Myocyte (in vitro differentiated cells): ENCODE measurements at regions not wholly inside any gene's neighbourhood (a gene's known extent, or its start where the extent isn't known, plus 50 kb on each side); places are given as distances from the start of the nearest gene placed in this dataset.

Experiments used
- DNase-seq: peaks from one replicate; pipeline ENCODE4 v3.0.0-alpha.2; 2012; ENCODE audit warnings: low read depth

DNA sequence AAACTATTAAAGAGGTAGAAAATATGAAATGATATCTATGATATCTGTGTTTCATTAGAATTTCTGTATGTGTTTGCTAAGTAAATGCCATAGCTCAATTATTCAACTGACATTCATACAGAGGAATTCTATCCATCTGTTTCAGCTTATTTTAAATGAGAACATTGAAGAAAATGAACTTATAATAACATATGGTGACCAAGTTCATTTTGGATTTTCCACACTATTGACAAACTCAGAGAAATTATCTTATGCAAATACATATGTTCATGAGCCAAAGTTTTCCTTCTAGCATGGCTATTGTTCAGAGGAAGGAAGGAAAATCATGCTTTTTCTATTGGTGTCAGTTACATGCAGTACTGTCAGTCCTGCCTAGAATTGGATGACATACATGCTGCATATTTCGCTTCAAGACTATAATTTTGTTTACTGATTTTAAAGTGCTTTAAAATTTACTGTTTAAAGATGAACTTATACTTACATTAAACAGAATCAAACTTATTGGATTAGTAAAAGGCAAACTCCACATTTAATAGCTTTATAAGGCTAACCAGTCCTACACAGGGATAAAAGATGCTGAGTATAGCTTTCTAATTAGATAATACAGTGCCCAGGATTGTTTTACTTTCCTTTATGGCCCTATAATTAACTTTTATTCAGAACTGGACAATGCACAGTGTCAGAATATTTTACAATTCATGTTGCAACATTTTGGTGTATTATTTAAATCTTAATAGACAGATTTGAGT is 646.2 kb downstream of the TRAM1L1 start:
- no peak for DNase-seq

DNA sequence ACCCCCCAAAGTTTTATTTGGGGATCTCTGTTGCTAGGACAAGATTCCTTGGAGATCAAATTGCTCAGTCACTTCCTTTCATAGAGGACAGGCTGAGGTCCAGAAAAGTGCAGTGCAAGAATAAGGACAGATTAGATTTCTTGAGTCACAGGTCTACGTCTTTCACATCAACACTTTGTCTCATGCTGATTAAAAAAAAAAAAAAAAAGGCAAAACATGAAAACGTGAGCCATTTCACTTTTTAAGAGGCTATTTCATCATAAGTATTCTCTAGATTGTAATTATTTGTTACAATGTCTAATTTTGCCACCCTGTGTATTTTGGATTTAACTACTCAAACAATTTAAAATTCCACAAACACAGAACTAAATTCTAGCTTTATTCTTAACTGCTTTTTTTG is 647.0 kb downstream of the TRAM1L1 start:
- no peak for DNase-seq

DNA sequence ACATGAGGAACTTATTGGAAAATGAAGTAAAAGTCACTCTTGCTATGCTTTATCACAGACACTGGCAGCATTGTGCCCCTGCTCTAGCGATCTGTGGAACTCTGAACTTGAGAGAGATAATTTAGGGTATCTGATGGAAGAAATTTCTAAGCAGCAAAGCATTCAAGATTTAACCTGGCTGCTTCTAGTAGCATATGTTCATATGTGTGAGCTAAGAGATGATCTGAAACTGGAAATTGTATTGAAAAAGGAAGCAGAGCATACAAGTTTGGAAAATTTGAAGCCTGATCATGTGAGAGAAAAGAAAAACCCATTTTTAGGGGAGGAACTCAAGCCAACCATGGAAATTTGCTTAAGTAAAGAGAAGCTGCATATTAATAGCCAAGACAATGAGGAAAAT is 657.7 kb downstream of the TRAM1L1 start:
- no peak for DNase-seq

DNA sequence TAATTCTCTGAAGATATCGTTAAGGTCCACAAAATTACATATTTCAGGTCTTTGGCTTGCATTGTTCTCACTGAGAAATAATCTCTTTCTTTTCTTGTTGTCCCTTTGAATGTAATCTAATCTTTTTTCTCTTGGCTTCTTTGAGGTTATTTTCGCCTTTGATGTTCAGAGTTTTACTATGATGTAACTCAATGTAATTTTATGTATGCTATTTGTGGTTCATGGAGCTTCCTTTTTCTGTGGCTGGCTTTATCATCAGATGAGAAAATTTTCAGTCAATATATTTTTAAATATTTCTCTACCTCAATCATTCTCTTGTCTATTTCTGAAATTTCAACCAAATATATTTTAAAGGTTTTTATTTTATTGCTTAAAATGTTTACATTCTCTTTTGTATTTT is 672.2 kb downstream of the TRAM1L1 start:
- no peak for DNase-seq

DNA sequence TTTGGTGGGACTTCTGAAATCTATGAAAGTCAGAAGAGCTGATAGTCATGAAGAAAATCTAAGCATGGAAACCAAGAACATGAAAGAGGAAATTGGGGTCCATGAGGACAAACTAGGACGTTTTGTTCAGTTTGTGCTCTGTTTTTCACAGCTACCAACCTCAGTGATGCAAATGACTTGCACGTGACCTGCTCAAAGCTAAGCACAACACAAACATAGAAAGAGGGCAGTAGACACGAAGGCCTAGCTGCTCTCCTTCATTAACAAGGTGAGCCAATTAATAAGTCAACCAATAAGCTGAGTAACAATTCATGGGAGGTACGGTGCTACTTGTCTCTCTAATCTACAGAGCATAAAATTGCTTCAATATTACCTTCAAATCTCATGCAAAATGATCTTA is 684.1 kb downstream of the TRAM1L1 start:
- DNase-seq = no peak

DNA sequence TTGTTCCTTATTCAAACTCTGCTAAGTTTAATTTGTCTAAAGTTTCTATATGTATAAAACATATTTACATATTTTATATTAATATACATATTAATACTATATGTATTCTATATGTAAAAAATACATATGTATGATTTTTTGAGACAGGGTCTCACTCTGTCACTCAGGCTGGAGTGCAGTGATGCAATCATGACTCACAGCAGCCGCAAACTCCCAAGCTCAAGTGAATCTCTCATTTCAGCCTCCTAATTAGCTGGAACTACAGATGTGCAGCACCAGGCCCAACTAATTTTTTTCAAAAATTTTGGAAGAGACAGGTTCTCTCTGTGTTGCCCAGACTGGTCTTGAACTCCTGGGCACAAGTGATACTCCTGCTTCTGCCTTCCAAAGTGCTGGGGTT is 684.9 kb downstream of the TRAM1L1 start:
- DNase-seq = no peak

DNA sequence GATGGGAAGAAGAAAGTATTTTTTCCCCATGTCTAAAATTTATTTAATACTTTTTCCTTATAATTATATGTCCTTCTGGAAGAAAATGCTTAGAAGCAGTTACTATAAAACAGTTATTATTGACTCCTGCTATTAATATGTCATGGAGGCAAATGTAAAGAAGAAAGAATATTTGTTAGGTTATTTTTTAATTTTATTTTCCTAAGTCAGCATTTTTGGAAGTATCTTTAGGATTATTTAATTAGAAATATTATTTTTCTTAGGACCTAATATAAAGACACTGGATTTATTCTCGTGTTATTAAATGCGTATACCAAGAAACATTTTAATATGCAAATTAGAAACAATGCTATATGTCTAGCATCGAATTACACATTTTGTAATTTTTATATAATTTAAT is 687.7 kb downstream of the TRAM1L1 start:
- DNase-seq = no peak

DNA sequence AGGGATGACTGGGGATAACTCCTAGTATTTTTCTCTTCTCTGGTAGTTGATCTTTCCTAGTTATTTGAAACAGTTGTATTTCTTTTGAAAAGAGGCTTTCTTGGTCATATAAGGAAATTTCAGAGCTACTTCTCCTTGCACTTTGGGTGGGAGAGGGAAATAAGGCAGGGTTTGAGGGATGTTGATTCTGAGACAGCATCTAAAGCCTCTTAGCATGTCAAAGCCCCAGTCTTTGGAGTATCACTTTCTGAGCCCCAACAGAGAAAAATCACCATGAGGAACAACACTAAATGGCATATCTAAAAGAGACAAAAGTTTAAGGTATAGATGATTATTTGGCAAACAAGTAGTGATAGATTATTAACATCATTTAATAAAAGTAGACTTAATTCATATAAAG is 688.1 kb downstream of the TRAM1L1 start:
- no peak for DNase-seq

DNA sequence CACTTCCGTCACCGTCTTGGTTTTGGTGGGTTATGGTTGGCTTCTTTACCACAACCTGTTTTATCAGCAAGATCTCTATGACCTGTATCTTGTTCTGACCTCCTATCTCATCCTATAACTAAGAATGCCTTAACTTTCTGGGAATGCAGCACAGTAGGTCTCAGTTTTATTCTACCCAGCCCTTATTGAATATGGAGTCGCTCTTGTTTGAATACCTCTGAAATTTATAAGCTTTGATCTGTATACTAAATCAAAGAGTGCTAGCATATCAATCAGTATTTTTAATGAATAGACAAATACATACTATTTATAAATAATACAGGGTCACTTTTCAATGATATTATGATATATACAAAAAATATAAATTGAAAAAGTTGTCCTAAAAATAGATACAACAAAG is 690.0 kb downstream of the TRAM1L1 start:
- DNase-seq = no peak

DNA sequence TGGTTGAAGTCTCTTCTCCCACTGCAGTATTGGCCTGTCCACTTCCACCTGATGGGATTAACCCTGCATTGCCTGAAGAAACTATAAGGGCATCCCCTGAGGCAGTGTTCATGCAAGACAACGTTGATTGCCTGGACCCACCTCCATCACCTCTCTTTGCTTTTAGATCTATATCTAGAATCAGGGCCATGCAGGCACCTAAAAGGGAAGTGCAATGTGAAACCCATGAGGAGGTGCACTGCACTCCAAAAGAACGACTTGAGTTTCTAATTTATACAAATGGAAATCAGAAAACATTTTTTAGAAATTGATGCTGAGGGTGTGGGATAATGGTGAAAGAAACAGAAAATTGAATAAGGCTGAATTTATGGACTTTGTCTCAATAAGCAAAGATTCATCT is 694.4 kb downstream of the TRAM1L1 start:
- DNase-seq = no peak

DNA sequence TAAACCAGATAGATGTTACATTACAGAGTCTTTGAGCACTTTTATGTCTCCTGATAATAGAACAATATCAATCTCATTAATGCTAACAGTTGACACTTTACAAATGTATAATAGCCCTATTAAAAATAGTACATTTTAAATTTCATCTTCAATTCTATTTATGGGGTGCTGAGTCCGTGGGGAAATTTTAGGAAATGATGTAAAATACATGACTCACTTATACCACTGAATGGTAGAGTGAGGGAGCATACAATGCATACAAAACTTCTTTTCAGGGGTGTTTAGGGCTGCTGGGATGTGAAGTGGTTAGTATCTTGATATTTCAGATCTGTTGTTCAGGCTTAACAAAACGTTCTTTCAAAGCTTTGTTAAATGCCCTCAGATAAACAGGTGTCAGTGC is 696.2 kb downstream of the TRAM1L1 start:
- no peak for DNase-seq

DNA sequence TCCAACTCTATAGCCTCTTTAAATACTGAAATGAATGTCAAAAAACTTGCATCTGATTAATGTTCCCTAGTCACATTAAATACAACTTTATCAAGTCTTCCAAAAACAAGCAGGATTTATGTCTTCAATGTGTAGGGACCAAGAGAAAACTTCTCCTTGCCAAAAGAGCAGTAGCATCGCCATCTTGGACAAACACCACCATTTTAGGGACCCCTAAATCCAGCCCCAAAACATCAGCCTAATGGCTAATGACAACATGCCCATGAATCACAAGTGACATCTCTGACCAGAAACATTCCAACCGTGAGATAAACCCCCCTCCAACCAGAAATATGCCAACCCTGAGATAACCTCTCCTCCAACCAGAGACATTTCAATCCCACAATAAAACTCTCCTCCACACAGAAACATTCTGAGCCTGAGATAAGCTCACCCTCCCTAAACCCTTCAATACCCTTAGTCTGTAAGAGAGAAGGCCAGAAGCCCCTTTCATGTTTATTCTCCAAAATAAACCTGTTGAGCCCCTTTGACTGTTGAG is 697.4 kb downstream of the TRAM1L1 start:
- no peak for DNase-seq

DNA sequence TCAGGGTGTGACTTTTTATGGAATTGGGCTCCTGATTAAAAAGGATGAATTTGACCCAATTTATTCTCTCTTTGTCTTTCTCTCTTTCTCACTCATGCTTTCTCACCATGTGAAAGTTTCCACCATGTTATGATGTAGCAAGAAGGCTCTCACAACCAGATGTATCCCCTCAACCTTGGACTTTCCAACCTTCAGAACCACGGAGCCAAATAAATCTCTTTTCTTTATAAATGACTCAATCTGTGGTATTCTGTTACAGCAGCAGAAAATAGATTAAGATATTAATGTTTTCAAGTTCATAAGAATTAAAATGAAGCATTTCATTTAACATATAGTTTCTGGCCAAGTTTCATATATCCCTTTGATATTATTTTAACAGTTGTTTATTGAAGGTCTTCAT is 698.5 kb downstream of the TRAM1L1 start:
- DNase-seq = no peak

DNA sequence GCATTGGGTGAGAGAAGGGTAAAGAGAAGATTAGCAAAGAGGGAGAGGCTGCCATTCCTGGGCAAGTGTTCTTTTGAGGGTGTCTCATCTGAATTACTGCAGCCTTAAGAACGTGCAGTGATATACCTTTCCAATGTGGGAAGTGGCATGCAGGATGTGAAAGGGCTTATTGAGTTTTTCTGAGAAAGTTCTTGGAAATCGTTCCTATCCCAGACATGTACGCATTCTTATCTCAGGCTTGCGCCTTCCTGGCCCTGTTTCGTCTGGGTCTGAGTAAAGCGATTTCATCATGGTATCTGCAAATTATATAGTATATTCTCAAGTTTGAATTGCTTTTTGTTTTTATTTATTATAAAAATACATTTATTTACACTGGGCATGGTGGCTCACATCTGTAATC is 699.8 kb downstream of the TRAM1L1 start:
- DNase-seq = no peak

DNA sequence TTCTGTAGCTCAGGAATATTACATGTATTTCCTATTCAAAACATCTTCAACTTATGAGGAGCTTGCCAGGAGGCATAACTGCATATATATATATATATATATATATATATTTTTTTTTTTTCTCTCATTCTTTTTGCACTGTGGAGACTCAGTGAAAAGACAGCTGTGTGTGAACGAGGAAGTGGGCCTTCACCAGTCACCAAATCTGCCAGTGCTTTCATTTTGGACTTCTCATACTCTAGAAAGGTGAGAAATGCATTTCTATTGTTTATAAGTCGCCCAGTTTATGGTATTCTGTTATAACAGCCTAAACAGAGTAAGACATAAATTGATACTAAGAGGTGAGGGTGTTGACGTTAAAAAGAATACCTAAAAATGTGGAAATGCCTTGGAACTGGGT is 710.6 kb downstream of the TRAM1L1 start:
- no peak for DNase-seq

DNA sequence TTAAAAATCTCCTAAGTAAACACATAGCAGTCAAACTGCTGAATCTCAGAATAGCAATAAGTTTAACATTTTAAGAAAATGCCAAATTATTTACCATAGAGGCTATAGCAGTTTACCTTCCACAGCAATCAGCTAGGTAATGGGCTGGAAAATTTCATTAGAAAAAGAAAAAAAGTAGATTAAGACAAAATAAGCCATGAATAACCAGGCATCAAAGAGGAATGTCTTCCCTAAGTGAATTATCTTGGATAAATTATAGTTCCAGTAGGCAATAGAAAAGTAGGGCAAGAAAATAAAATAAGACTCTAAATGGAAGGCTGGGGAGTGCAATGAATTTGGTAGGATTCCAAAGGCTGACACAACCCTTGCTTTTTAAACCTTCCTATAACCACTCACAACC is 722.8 kb downstream of the TRAM1L1 start:
- DNase-seq = no peak

DNA sequence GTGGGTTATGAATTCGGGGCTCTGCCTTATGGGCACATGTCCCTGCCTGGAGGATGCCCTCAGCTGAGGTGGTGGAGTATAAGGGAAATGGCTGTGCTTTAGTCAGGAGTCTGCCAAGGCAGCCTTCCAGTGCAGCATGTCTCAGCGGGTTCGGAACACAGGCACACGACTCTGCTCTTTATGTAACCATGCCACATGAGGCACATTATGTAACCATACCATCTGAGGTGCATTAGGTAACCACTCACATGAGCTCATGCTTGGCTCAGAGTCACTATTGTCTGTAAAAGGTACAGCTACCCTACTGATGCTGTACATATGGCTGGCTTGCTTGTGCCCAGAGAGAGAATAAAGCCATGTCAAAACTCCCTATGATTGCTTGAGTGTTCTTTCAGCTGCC is 723.6 kb downstream of the TRAM1L1 start:
- DNase-seq = no peak

DNA sequence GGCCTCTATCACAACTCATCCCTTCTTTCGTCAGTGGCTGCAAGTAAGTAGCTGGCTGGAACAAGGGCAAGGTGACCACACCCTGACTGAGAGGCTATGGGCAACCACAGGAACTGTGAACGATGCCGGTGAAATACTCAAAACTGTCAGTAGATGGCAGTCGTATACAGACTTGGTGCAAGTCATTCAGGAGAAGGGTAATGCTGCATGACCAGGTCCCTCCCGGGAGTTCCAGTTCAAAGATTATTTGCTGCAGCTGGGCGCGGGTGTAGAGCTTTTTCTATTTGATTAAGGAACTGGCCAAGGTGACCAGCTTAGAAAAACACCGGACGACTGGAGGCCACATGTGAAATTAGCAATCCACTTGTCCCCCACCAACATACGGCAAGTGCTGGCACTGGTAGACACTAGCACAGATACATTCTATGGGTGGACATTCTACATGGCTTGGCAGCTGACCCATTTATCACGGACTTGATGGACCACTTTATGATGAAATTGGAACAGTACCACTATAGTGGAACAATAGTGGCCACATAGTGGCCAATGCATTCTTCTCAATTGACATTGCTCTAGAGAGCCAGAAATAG is 726.6 kb downstream of the TRAM1L1 start:
- peak; percentile 3 for DNase-seq

DNA sequence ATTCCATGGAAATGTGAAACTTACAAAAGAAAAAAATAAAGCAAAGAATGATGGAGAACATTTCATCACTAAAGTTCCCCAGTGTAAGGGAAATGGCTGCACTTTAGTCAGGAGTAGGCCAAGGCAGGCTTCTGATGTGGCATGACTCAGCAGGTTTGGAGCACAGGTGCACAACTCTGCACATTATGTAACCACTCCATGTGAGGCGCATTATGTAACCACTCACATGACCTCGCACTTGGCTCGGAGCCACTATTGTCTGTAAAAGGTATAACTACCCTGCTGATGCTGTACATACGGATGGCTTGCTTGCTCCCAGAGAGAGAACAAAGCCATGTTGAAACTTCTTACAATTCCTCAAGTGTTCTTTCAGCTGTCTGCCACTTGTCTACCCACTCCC is 727.6 kb downstream of the TRAM1L1 start:
- peak; percentile 5 for DNase-seq

DNA sequence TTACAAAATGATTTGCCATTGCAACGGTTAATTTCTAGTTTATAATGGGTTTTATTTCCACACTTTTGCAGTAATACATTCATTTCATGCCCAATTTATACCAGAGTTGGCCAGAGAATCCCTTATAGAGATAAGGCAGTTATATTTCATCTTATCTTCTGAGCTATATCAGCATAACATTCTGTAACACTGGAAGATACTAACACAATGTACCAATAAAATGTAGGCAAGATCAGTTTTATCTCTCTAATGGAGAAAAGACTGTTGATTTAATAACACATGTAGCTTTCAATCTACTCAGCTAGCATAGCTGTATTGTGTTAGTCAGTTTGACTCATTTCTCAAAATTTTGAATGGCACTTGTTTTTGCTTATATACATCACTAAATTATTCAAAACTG is 738.6 kb downstream of the TRAM1L1 start:
- DNase-seq = no peak

DNA sequence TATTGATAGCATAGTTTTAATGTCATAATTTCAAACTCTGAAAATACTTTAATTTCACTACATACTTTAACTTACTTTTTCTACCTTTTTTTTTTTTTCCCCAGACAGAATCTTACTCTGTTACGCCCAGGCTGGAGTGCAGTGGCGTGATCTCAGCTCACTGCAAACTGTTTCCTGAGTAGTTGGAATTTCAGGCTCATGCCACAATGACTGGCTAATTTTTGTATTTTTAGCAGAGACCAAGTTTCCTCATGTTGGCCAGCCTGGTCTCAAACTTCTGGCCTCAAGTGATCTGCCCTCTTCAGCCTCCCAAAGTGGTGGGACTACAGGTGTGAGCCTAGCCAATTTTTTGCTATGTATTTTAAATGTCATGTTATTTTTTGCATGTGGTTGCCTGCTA is 741.6 kb downstream of the TRAM1L1 start:
- DNase-seq = no peak

DNA sequence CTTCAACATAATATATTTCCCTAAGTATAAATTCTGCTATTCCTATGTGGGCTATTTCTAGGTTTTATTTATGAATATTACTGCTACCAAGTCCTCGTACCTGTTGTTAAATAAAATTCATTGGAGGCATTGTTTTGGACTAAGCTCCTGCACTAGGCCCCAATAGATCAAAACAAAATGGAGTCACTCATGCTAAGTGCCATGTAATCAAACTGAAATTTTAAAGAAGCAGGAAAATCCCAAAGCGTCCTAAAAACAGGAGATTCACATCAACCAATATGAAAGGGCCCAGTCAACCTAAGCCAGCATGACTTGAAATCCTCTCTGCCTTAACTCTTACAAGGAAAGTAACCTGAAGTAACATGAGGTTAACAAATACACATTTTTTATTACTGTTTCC is 743.2 kb downstream of the TRAM1L1 start:
- no peak for DNase-seq

DNA sequence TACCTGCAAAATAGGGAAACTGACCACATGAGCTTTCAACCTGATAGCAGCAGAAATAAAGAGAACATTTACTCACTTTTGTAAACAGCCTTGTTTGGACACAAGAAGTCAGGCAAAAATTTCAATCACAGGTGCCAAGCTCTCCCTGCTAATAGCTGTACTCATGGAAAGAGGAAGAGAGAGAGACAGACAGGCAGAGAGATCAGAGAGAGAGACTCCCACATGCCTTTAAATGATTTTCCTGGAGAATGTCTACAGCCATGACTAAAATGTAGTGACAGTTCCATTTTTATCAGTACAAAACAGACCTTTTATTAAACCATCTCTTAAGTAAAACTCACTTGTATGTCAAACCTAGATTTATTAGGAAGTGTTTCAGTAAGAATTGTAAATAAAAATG is 752.9 kb downstream of the TRAM1L1 start:
- DNase-seq = no peak
